B cell (primary cell): ENCODE measurements at regions not wholly inside any gene's neighbourhood (a gene's known extent, or its start where the extent isn't known, plus 50 kb on each side); places are given as distances from the start of the nearest gene placed in this dataset.

Experiments
- ATAC-seq: fragments of 200-7000 bp; cut with Tn5 transposase; one replicate; pipeline ENCODE4 v1.10.0; 2021; ENCODE audit warnings: low read depth, mild to moderate bottlenecking, moderate number of reproducible peaks, moderate library complexity
- CTCF ChIA-PET: fragments of 350-600 bp; sonication (Branson Sonifier 250); formaldehyde crosslinking; loops from one replicate; lab custom pipeline; 2021; ENCODE audit warnings: antibody characterized with exemption, inconsistent platforms; lab: Charles Lee
- POLR2A ChIA-PET: fragments of 350-600 bp; sonication (Branson Sonifier 250); formaldehyde crosslinking; loops from one replicate; lab custom pipeline; 2021; ENCODE audit warnings: antibody characterized with exemption; lab: Charles Lee
- DNase-seq: peaks from one replicate; pipeline ENCODE4 v3.0.0; 2013
- H2AFZ ChIP-seq: 2 replicates; pipeline ENCODE4 v1.6.1; 2012; ENCODE audit warnings: mild to moderate bottlenecking, low read depth, low read length; ENCODE audit not compliant: insufficient read depth, poor library complexity, severe bottlenecking
- H3K27ac ChIP-seq, 2 donors: 1 replicate in 1 of 2; 2 replicates in 1 of 2; pipeline ENCODE4 v1.5.1; 2012 to 2013; ENCODE audit warnings: low read length in 2 of 2, mild to moderate bottlenecking in 2 of 2, moderate library complexity in 1 of 2
- H3K27me3 ChIP-seq, 4 experiments: fragments of 200-600 bp in 1 of 4; sonication (generic) in 1 of 4; replicated peaks in 1 of 4; 1 replicate in 2 of 4; 2 replicates in 2 of 4; pipeline versions ENCODE4 v1.6.1 to v1.7.0; 2013 to 2016; ENCODE audit warnings: low read length in 3 of 4, mild to moderate bottlenecking in 2 of 4, mixed read lengths in 1 of 4, moderate library complexity in 1 of 4; ENCODE audit not compliant: insufficient read depth in 4 of 4, control insufficient read depth in 3 of 4; ENCODE audit errors: control extremely low read depth in 1 of 4
- H3K36me3 ChIP-seq, 2 experiments: replicated peaks in 1 of 2; 1 replicate in 1 of 2; 2 replicates in 1 of 2; pipeline versions ENCODE4 v1.6.1 to v1.7.1; 2013; ENCODE audit warnings: low read length in 1 of 2; ENCODE audit not compliant: insufficient read depth in 2 of 2, control insufficient read depth in 1 of 2; ENCODE audit errors: control extremely low read depth in 1 of 2, extremely low read depth in 1 of 2
- H3K4me1 ChIP-seq, 2 donors: fragments of 200-600 bp in 1 of 2; sonication (generic) in 1 of 2; 1 replicate in 1 of 2; 2 replicates in 1 of 2; pipeline versions ENCODE4 v1.5.1 to v1.6.1; 2013 to 2017; ENCODE audit warnings: low read length in 2 of 2; ENCODE audit not compliant: control insufficient read depth in 2 of 2, insufficient read depth in 2 of 2
- H3K4me2 ChIP-seq: replicated peaks from 2 replicates; pipeline ENCODE3; 2012; ENCODE audit warnings: mild to moderate bottlenecking, low read depth, low read length; ENCODE audit not compliant: poor library complexity, severe bottlenecking
- H3K4me3 ChIP-seq, 5 experiments: fragments of 200-600 bp in 1 of 5; sonication (generic) in 1 of 5; 1 replicate in 3 of 5; 2 replicates in 2 of 5; pipeline versions ENCODE4 v1.5.1 to v1.7.0; 2011 to 2016; ENCODE audit warnings: low read length in 4 of 5, mild to moderate bottlenecking in 4 of 5, low read depth in 2 of 5, control low read depth in 1 of 5, moderate library complexity in 1 of 5; ENCODE audit not compliant: insufficient read depth in 1 of 5; ENCODE audit errors: control extremely low read depth in 1 of 5, extremely low read depth in 1 of 5
- H3K79me2 ChIP-seq: fragments of 200-600 bp; sonication (generic); one replicate; pipeline ENCODE4 v1.6.0; 2016; ENCODE audit warnings: low read length; ENCODE audit not compliant: control insufficient read depth, insufficient read depth
- H3K9ac ChIP-seq: fragments of 200-600 bp; sonication (generic); 2 replicates; pipeline ENCODE4 v1.6.1; 2017; ENCODE audit warnings: mild to moderate bottlenecking, low read length, moderate library complexity
- H3K9me3 ChIP-seq, 3 donors: one replicate each; pipeline versions ENCODE4 v1.6.1 to v1.7.1; 2013; ENCODE audit warnings: low read length in 2 of 3; ENCODE audit not compliant: control insufficient read depth in 2 of 3, insufficient read depth in 1 of 3; ENCODE audit errors: control extremely low read depth in 1 of 3
- H4K20me1 ChIP-seq: 2 replicates; pipeline ENCODE4 v1.6.0; 2012; ENCODE audit warnings: mild to moderate bottlenecking, low read length; ENCODE audit not compliant: insufficient read depth, control insufficient read depth, poor library complexity, severe bottlenecking
- H3K27ac Mint-ChIP-seq: one replicate; pipeline ENCODE4 v1.8.0; 2021; ENCODE audit warnings: mixed read lengths
- H3K27me3 Mint-ChIP-seq: one replicate; pipeline ENCODE4 v1.8.0; 2021; ENCODE audit warnings: mixed read lengths
- H3K4me1 Mint-ChIP-seq: one replicate; pipeline ENCODE4 v1.8.0; 2021; ENCODE audit warnings: mixed read lengths
- H3K4me3 Mint-ChIP-seq: one replicate; pipeline ENCODE4 v1.8.0; 2021; ENCODE audit warnings: mixed read lengths
- H3K9me3 Mint-ChIP-seq: one replicate; pipeline ENCODE4 v1.8.0; 2022; ENCODE audit warnings: mixed read lengths; ENCODE audit not compliant: insufficient read depth
- EZH2 ChIP-seq: IDR thresholded peaks from 2 replicates; pipeline ENCODE4 v1.6.1; 2012; ENCODE audit warnings: borderline replicate concordance, low read depth, mild to moderate bottlenecking, moderate library complexity, low read length; ENCODE audit not compliant: insufficient read depth, poor library complexity, severe bottlenecking
- WGBS: methylation state at CpG from one replicate; pipeline ENCODE4 v1.1.5; 2013; ENCODE audit warnings: missing lambda C conversion rate; ENCODE audit not compliant: insufficient coverage; 5-methylcytosine and 5-hydroxymethylcytosine counted together
- intact Hi-C: fragments of 100-400 bp; cut with micrococcal nuclease; formaldehyde crosslinking; loops from one replicate; pipeline ENCODE4 v1.10.0; 2022
- TF ChIP-seq, protein P1 (sequence below): fragments of 200-600 bp; IDR thresholded peaks from one replicate; pipeline ENCODE4 v1.8.0; 2022; ENCODE audit warnings: antibody characterized with exemption, mild to moderate bottlenecking

DNA sequence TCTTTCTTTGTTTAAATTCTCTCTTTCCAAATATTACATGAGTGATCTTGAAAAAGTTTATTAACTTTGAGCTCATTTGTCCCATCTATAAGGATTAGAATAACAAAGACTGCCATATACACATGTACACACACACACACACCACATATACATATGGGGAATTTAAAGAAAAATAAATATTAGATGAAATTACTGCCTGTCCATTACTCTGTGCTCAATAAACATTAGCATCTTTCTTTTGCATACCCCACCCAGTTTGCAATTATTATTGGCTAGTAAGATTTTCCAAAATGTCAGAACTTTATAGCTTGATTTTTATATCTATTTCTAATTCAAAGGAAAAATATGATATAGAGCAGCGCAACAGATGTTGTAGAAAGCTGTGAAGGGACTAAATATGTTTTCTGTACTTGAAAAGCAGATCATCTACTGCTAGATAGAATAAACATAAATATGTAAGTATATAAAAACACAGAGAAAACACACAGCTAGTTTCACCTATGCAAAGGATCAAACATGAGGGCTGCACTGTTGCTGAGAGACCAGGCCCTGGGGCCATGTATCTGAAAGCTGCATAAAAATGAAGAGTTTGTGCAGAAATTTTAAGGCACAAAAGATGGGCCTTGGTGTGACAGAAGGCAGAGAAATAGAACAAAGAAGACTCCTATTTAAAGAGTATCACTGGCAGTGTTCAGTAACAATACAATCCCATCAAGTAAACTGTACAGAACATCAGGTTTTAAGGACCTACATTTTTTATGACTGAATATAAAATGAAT, 114.2 kb upstream of the NECTIN3 start:
- no peaks in the 10 kb centered on the region for H3K9me3 Mint-ChIP-seq
- H3K27me3 Mint-ChIP-seq, result no peaks in the 10 kb centered on the region
- WGBS, result no CpG with 5 or more reads among the region's 1 CpG
- POLR2A ChIA-PET, result no interaction called here
- no peaks in the 10 kb centered on the region for H3K79me2 ChIP-seq
- H3K4me1 ChIP-seq, result no peaks in the 10 kb centered on the region
- H3K9ac ChIP-seq, result no peak overlapping the region
- TF ChIP-seq, protein P1, sequence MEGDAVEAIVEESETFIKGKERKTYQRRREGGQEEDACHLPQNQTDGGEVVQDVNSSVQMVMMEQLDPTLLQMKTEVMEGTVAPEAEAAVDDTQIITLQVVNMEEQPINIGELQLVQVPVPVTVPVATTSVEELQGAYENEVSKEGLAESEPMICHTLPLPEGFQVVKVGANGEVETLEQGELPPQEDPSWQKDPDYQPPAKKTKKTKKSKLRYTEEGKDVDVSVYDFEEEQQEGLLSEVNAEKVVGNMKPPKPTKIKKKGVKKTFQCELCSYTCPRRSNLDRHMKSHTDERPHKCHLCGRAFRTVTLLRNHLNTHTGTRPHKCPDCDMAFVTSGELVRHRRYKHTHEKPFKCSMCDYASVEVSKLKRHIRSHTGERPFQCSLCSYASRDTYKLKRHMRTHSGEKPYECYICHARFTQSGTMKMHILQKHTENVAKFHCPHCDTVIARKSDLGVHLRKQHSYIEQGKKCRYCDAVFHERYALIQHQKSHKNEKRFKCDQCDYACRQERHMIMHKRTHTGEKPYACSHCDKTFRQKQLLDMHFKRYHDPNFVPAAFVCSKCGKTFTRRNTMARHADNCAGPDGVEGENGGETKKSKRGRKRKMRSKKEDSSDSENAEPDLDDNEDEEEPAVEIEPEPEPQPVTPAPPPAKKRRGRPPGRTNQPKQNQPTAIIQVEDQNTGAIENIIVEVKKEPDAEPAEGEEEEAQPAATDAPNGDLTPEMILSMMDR, result no peak
- no peak for TF ChIP-seq EZH2
- H3K9me3 ChIP-seq, result no peaks in the 10 kb centered on the region
- CTCF ChIA-PET, result no interaction called here
- H3K27ac Mint-ChIP-seq, result no peak overlapping the region
- no peak overlapping the region for H3K4me3 Mint-ChIP-seq
- no peak overlapping the region for H3K4me2 ChIP-seq
- DNase-seq, result no peak
- no peak overlapping the region for H3K4me3 ChIP-seq
- H3K36me3 ChIP-seq, result no peaks in the 10 kb centered on the region
- H3K27ac ChIP-seq, result no peak overlapping the region
- H3K27me3 ChIP-seq, result no peaks in the 10 kb centered on the region
- intact Hi-C loops, result no loop called here
- ATAC-seq, result no peak
- H4K20me1 ChIP-seq, result no peaks in the 10 kb centered on the region
- no peaks in the 10 kb centered on the region for H3K4me1 Mint-ChIP-seq
- no peak overlapping the region for H2AFZ ChIP-seq

DNA sequence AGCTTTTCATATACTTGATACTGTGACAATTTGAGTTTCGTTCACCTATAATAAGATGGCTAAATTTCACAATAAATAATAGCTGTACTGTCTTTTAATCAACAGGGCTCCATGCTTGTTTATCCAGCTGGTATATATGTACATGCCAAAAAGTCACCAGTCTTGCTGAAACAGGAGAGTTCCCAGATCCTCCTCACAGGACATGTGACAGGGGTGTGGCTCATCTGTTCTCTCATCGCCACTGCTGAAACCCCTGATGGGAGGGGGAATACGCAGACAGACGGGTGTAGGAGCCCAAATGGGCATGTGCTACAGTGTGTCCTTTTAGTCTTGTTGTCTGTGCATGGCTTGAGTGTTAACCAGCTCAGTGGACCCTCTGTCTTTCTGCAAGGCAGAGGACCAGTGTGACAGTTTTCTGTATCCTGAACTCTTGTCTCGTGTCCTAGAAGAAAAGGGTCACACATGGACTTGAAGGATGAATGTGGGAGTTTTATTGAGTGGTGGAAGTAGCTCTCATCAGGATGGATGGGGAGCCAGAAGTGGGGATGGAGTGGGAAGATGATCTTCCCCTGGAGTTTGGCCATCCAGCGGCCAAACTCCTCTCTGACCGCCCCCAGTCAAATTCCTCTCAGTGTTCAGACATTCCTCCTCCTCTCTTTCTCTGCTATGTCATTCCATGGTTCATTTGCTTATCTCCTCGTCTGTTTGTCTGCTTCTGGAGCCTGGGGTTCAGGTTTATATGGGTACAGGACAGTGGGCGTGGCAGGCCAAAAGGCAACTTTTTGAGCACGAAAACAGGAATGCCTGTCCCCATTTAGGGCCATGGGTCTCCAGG, 113.1 kb upstream of the NECTIN3 start:
- WGBS, result 91% methylated on average over 3 of the region's 10 CpGs
- POLR2A ChIA-PET, result no interaction called here
- no peak for DNase-seq
- Mint-ChIP-seq H3K27me3 (no peaks in the 10 kb centered on the region), H3K27ac (no peak overlapping the region), H3K4me3 (no peak overlapping the region), H3K4me1 (no peaks in the 10 kb centered on the region), H3K9me3 (no peaks in the 10 kb centered on the region)
- TF ChIP-seq, protein P1, result no peak
- TF ChIP-seq EZH2, result no peak
- intact Hi-C loops, result no loop called here
- Histone ChIP-seq H3K4me2 (no peak overlapping the region), H3K9me3 (no peaks in the 10 kb centered on the region), H3K79me2 (no peaks in the 10 kb centered on the region), H3K27me3 (no peaks in the 10 kb centered on the region), H3K9ac (no peak overlapping the region), H3K36me3 (no peaks in the 10 kb centered on the region), H3K27ac (no peak overlapping the region), H2AFZ (no peak overlapping the region), H3K4me1 (no peaks in the 10 kb centered on the region), H4K20me1 (no peaks in the 10 kb centered on the region), H3K4me3 (no peak overlapping the region)
- CTCF ChIA-PET, result no interaction called here
- ATAC-seq, result no peak
